ENCODE measurements at regions not wholly inside any gene's neighbourhood (a gene's known extent, or its start where the extent isn't known, plus 50 kb on each side); places are given as distances from the start of the nearest gene placed in this dataset.

- TF ChIP-seq TCF7L2 (IDR thresholded peaks at IDR 0.05; ENCODE audit: low read depth, low read length) (no peak), CTCF (IDR thresholded peaks at IDR 0.05) (no peak), POLR2AphosphoS5 (IDR thresholded peaks at IDR 0.05; ENCODE audit: low read depth, low read length) (no peak), REST (IDR thresholded peaks at IDR 0.05; ENCODE audit: insufficient read depth in 1 of 2, low read depth in 2 of 2, low read length in 1 of 2) (no peak), SIN3A (IDR thresholded peaks at IDR 0.05; ENCODE audit: borderline replicate concordance, insufficient read depth, low read depth, low read length) (no peak)
- Histone ChIP-seq H3K27ac (ENCODE audit: low read length) (no peak overlapping the region), H3K9me3 (ENCODE audit: control insufficient read depth, insufficient read depth, low read depth, low read length) (no peaks in the 10 kb centered on the region), H3K4me3 (ENCODE audit: low read depth in 2 of 2, low read length in 2 of 2) (no peak overlapping the region), H3K27me3 (ENCODE audit: control insufficient read depth, insufficient read depth, low read length) (no peaks in the 10 kb centered on the region), H3K36me3 (ENCODE audit: control insufficient read depth, insufficient read depth, low read length) (no peaks in the 10 kb centered on the region), H3K4me1 (ENCODE audit: control insufficient read depth, insufficient read depth, low read length) (no peaks in the 10 kb centered on the region)
- DNase-seq (ENCODE audit: low read depth, low spot score) (no peak), ATAC-seq (no peak)
- no TSS peak for BruUV-seq (replicated peaks)
- in situ Hi-C loops (cut with HindIII; ENCODE audit: low pct_unique_long_range_greater_than_20kb, low sequenced_read_pairs) (no loop called here), intact Hi-C loops (cut with micrococcal nuclease; ENCODE audit: unreplicated experiment) (no loop called here)
- CTCF ChIA-PET = no interaction called here
- POLR2A ChIA-PET = no interaction called here
These were observed 391.4 kb upstream of the CADM1 start for GRCh38 chr11:115895594-115895993.

GRCh38 chr11:115894176-115894575, 390.0 kb upstream of the CADM1 start:
- CTCF ChIA-PET = no interaction called here
- intact Hi-C loops (cut with micrococcal nuclease; ENCODE audit: unreplicated experiment) = no loop called here
- H3K4me1 ChIP-seq (ENCODE audit: control insufficient read depth, insufficient read depth, low read length) = no peaks in the 10 kb centered on the region
- no peaks in the 10 kb centered on the region for H3K9me3 ChIP-seq (ENCODE audit: control insufficient read depth, insufficient read depth, low read depth, low read length)
- H3K27me3 ChIP-seq (ENCODE audit: control insufficient read depth, insufficient read depth, low read length) = no peaks in the 10 kb centered on the region
- BruUV-seq (replicated peaks) = no TSS peak
- no peak for TF ChIP-seq POLR2AphosphoS5 (IDR thresholded peaks at IDR 0.05; ENCODE audit: low read depth, low read length)
- no peak for TF ChIP-seq TCF7L2 (IDR thresholded peaks at IDR 0.05; ENCODE audit: low read depth, low read length)
- no peak for TF ChIP-seq SIN3A (IDR thresholded peaks at IDR 0.05; ENCODE audit: borderline replicate concordance, insufficient read depth, low read depth, low read length)
- no peak for TF ChIP-seq REST (IDR thresholded peaks at IDR 0.05; ENCODE audit: insufficient read depth in 1 of 2, low read depth in 2 of 2, low read length in 1 of 2)
- TF ChIP-seq CTCF (IDR thresholded peaks at IDR 0.05) = no peak
- H3K4me3 ChIP-seq (ENCODE audit: low read depth in 2 of 2, low read length in 2 of 2) = no peak overlapping the region
- POLR2A ChIA-PET = no interaction called here
- no peak for ATAC-seq
- H3K36me3 ChIP-seq (ENCODE audit: control insufficient read depth, insufficient read depth, low read length) = no peaks in the 10 kb centered on the region
- no peak overlapping the region for H3K27ac ChIP-seq (ENCODE audit: low read length)
- in situ Hi-C loops (cut with HindIII; ENCODE audit: low pct_unique_long_range_greater_than_20kb, low sequenced_read_pairs) = no loop called here
- DNase-seq (ENCODE audit: low read depth, low spot score) = no peak
